ENCODE measurements at regions not wholly inside any gene's neighbourhood (a gene's known extent, or its start where the extent isn't known, plus 50 kb on each side); places are given as distances from the start of the nearest gene placed in this dataset.

DNA sequence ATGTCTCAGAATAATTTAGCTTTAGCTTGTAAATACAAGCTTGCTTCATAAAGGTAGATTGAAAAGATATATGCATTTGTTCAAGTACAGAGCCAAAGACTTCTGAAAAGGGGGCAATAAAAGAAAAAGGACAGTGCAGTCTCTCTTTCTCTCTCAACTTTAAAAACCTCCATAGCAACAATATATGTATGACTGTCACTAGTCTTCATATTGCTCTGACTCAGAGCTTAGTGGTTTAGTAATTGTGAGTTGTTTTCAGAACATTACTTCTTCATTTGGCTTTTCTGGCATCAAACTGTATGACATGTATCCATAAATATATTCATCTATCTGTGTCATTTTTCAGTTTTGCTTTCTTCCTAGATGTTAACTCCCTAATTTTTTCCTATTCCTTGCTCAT is 194.6 kb upstream of the KIF2A start:
- Histone ChIP-seq H3K4me2 (ENCODE audit: low read depth, low read length) (no peak overlapping the region), H4K20me1 (ENCODE audit: insufficient read depth, low read length) (no peaks in the 10 kb centered on the region), H3K79me2 (ENCODE audit: low read length) (no peaks in the 10 kb centered on the region), H2AFZ (ENCODE audit: low read length) (no peak overlapping the region), H3K27ac (ENCODE audit: low read length) (no peak overlapping the region), H3K36me3 (replicated peaks; ENCODE audit: insufficient read depth, low read length) (no peaks in the 10 kb centered on the region), H3K9ac (ENCODE audit: low read length) (no peak overlapping the region), H3K4me3 (ENCODE audit: low read length) (no peak overlapping the region), H3K27me3 (replicated peaks; ENCODE audit: insufficient read depth, low read length) (no peaks in the 10 kb centered on the region), H3F3A (ENCODE audit: insufficient read depth, low read length) (no peaks in the 10 kb centered on the region), H3K9me2 (replicated peaks; ENCODE audit: insufficient read depth, low read length) (no peaks in the 10 kb centered on the region), H3K9me3 (replicated peaks; ENCODE audit: insufficient read depth, low read length) (no peaks in the 10 kb centered on the region), H3K4me1 (ENCODE audit: low read length) (no peaks in the 10 kb centered on the region)
- no peak for TF ChIP-seq EZH2 (optimal IDR thresholded peaks at IDR 0.05; ENCODE audit: low read depth, low read length)
- no peak for TF ChIP-seq EZH2phosphoT487 (IDR thresholded peaks at IDR 0.05; ENCODE audit: low read length)
- TF ChIP-seq, protein P1, sequence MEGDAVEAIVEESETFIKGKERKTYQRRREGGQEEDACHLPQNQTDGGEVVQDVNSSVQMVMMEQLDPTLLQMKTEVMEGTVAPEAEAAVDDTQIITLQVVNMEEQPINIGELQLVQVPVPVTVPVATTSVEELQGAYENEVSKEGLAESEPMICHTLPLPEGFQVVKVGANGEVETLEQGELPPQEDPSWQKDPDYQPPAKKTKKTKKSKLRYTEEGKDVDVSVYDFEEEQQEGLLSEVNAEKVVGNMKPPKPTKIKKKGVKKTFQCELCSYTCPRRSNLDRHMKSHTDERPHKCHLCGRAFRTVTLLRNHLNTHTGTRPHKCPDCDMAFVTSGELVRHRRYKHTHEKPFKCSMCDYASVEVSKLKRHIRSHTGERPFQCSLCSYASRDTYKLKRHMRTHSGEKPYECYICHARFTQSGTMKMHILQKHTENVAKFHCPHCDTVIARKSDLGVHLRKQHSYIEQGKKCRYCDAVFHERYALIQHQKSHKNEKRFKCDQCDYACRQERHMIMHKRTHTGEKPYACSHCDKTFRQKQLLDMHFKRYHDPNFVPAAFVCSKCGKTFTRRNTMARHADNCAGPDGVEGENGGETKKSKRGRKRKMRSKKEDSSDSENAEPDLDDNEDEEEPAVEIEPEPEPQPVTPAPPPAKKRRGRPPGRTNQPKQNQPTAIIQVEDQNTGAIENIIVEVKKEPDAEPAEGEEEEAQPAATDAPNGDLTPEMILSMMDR (IDR thresholded peaks at IDR 0.05; ENCODE audit: low read length): no peak
- DNase-seq: no peak

DNA sequence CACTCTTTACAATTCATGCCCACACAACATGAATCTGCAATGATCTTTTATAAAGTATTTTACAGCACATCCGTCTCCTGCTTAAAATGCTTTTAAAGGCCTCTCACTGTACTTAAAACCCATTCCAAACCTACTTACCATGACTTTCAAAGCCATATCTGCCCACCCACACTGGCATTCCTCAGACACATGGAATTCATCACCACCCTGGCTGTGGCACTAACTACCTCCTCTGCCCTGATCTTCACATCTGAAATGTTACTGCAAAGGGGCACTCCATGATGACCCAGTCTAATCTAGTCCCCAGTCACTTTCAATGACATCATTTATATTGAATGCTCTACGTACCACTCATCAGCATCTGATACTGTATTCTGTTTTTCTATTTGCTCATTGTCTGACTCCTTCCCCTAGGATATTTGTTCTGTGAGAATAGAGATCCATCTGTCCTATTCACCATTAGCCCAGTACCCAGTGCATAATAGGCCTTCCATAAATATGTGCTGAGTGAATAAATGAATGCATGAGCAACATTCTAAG is 193.2 kb upstream of the KIF2A start:
- no peaks in the 10 kb centered on the region for H3K79me2 ChIP-seq (ENCODE audit: low read length)
- H3K4me1 ChIP-seq (ENCODE audit: low read length): no peaks in the 10 kb centered on the region
- H3K27me3 ChIP-seq (replicated peaks; ENCODE audit: insufficient read depth, low read length): no peaks in the 10 kb centered on the region
- no peak overlapping the region for H3K9ac ChIP-seq (ENCODE audit: low read length)
- H3K4me2 ChIP-seq (ENCODE audit: low read depth, low read length): no peak overlapping the region
- H2AFZ ChIP-seq (ENCODE audit: low read length): no peak overlapping the region
- no peaks in the 10 kb centered on the region for H3K36me3 ChIP-seq (replicated peaks; ENCODE audit: insufficient read depth, low read length)
- H3K9me2 ChIP-seq (replicated peaks; ENCODE audit: insufficient read depth, low read length): no peaks in the 10 kb centered on the region
- no peaks in the 10 kb centered on the region for H4K20me1 ChIP-seq (ENCODE audit: insufficient read depth, low read length)
- H3K27ac ChIP-seq (ENCODE audit: low read length): no peak overlapping the region
- H3F3A ChIP-seq (ENCODE audit: insufficient read depth, low read length): no peaks in the 10 kb centered on the region
- TF ChIP-seq EZH2phosphoT487 (IDR thresholded peaks at IDR 0.05; ENCODE audit: low read length): no peak
- TF ChIP-seq, protein P1 (IDR thresholded peaks at IDR 0.05; ENCODE audit: low read length): no peak
- H3K9me3 ChIP-seq (replicated peaks; ENCODE audit: insufficient read depth, low read length): no peaks in the 10 kb centered on the region
- no peak overlapping the region for H3K4me3 ChIP-seq (ENCODE audit: low read length)
- no peak for DNase-seq

DNA sequence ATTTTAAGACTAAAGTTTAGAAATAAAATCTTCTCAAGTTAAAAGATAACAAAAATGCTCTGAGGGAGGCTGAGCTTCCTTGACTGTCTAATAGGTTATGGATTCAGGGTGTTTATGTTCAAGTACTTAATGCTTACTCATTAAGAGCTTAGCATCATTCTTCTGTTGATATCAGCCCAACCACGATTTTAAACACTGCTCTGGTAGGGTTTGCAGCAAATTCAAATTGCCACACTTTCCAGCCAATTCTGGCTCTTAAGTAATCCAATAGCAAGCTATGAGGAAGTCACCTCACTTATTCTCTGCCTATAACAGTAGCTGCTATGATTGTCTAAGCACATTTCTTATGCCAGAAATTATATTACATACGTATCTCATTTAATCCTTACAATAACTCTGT is 191.0 kb upstream of the KIF2A start:
- Histone ChIP-seq H3K36me3 (replicated peaks; ENCODE audit: insufficient read depth, low read length) (no peaks in the 10 kb centered on the region), H2AFZ (ENCODE audit: low read length) (no peak overlapping the region), H3K4me3 (ENCODE audit: low read length) (no peak overlapping the region), H3K27ac (ENCODE audit: low read length) (no peak overlapping the region), H3K9ac (ENCODE audit: low read length) (no peak overlapping the region), H3K4me1 (ENCODE audit: low read length) (no peaks in the 10 kb centered on the region), H3K27me3 (replicated peaks; ENCODE audit: insufficient read depth, low read length) (no peaks in the 10 kb centered on the region), H4K20me1 (ENCODE audit: insufficient read depth, low read length) (no peaks in the 10 kb centered on the region), H3K4me2 (ENCODE audit: low read depth, low read length) (no peak overlapping the region), H3F3A (ENCODE audit: insufficient read depth, low read length) (no peaks in the 10 kb centered on the region), H3K9me2 (replicated peaks; ENCODE audit: insufficient read depth, low read length) (no peaks in the 10 kb centered on the region), H3K9me3 (replicated peaks; ENCODE audit: insufficient read depth, low read length) (no peaks in the 10 kb centered on the region), H3K79me2 (ENCODE audit: low read length) (no peaks in the 10 kb centered on the region)
- TF ChIP-seq EZH2 (optimal IDR thresholded peaks at IDR 0.05; ENCODE audit: low read depth, low read length) (no peak), EZH2phosphoT487 (IDR thresholded peaks at IDR 0.05; ENCODE audit: low read length) (no peak)
- TF ChIP-seq, protein P1 (IDR thresholded peaks at IDR 0.05; ENCODE audit: low read length): no peak
- no peak for DNase-seq
